H1 (cell line): ENCODE measurements at regions not wholly inside any gene's neighbourhood (a gene's known extent, or its start where the extent isn't known, plus 50 kb on each side); places are given as distances from the start of the nearest gene placed in this dataset.

Experiments used
- CTCF ChIA-PET: fragments of 300-600 bp; sonication (Branson Sonifier 250); formaldehyde crosslinking; loops from one replicate; lab custom pipeline; 2021; ENCODE audit not compliant: partially characterized antibody; lab: Charles Lee
- POLR2A ChIA-PET: fragments of 300-600 bp; sonication (Branson Sonifier 250); formaldehyde crosslinking; loops from one replicate; lab custom pipeline; 2021; ENCODE audit warnings: inconsistent platforms; ENCODE audit not compliant: partially characterized antibody; lab: Charles Lee
- DNase-seq, 2 experiments: peaks; one replicate each; pipeline versions ENCODE4 v3.0.0 to v3.0.0-alpha.2; 2010 to 2022; ENCODE audit warnings: low spot score in 2 of 2, low read depth in 1 of 2, mixed read lengths in 1 of 2
- FAIRE-seq: peaks from 2 replicates; lab custom pipeline; 2011; peaks lifted over from hg19 to GRCh38; lab: Jason Lieb, UNC
- H2AFZ ChIP-seq: 2 replicates; pipeline ENCODE4 v1.8.1; 2012; ENCODE audit warnings: low read length, inconsistent platforms
- H2AK5ac ChIP-seq: 2 replicates; pipeline ENCODE4 v1.6.1; 2013; ENCODE audit warnings: low read depth, low read length
- H2BK120ac ChIP-seq: replicated peaks from 2 replicates; pipeline ENCODE3; 2013; ENCODE audit warnings: low read depth, low read length, inconsistent platforms
- H2BK12ac ChIP-seq: 2 replicates; pipeline ENCODE4 v1.6.1; 2013; ENCODE audit warnings: low read depth, low read length
- H2BK15ac ChIP-seq: 2 replicates; pipeline ENCODE4 v1.6.1; 2013; ENCODE audit warnings: low read length
- H2BK20ac ChIP-seq: 2 replicates; pipeline ENCODE4 v1.6.1; 2013; ENCODE audit warnings: low read length
- H2BK5ac ChIP-seq: 2 replicates; pipeline ENCODE4 v1.6.1; 2013; ENCODE audit warnings: low read depth, low read length
- H3K14ac ChIP-seq: 2 replicates; pipeline ENCODE4 v1.6.1; 2013; ENCODE audit warnings: inconsistent platforms; ENCODE audit not compliant: insufficient read length
- H3K18ac ChIP-seq: 2 replicates; pipeline ENCODE4 v1.6.1; 2013; ENCODE audit warnings: low read length; ENCODE audit errors: extremely low read depth
- H3K23ac ChIP-seq: 2 replicates; pipeline ENCODE4 v1.6.1; 2013; ENCODE audit warnings: inconsistent platforms; ENCODE audit not compliant: insufficient read length
- H3K23me2 ChIP-seq: 2 replicates; pipeline ENCODE4 v1.6.1; 2013; ENCODE audit warnings: low read depth, low read length
- H3K27ac ChIP-seq: 2 replicates; pipeline ENCODE4 v1.6.1; 2011; ENCODE audit warnings: low read depth, low read length, inconsistent platforms
- H3K27me3 ChIP-seq, 4 experiments: replicated peaks in 1 of 4; 1 replicate in 1 of 4; 2 replicates in 3 of 4; pipeline versions ENCODE4 v1.6.1 to v1.8.1; 2011 to 2013; ENCODE audit warnings: low read length in 3 of 4, mild to moderate bottlenecking in 3 of 4, inconsistent platforms in 2 of 4, mixed read lengths in 2 of 4, moderate library complexity in 1 of 4; ENCODE audit not compliant: control insufficient read depth in 3 of 4, insufficient read depth in 3 of 4; ENCODE audit errors: extremely low read depth in 1 of 4
- H3K36me3 ChIP-seq, 4 experiments: 2 replicates each; pipeline versions ENCODE4 v1.6.1 to v1.8.1; 2011 to 2013; ENCODE audit warnings: mild to moderate bottlenecking in 4 of 4, low read length in 3 of 4, moderate library complexity in 2 of 4, control low read depth in 1 of 4, inconsistent platforms in 1 of 4; ENCODE audit not compliant: insufficient read depth in 4 of 4, control insufficient read depth in 2 of 4
- H3K4ac ChIP-seq: replicated peaks from 2 replicates; pipeline ENCODE3; 2013; ENCODE audit warnings: low read length, low read depth, mixed read lengths, inconsistent platforms; ENCODE audit not compliant: insufficient read length
- H3K4me1 ChIP-seq, 4 experiments: replicated peaks in 1 of 4; 1 replicate in 1 of 4; 2 replicates in 3 of 4; pipeline versions ENCODE4 v1.6.1 to v1.8.1; 2011 to 2013; ENCODE audit warnings: low read length in 3 of 4, inconsistent platforms in 2 of 4, mixed read lengths in 1 of 4; ENCODE audit not compliant: insufficient read depth in 4 of 4, control insufficient read depth in 3 of 4
- H3K4me2 ChIP-seq, 2 experiments: 2 replicates each; pipeline versions ENCODE4 v1.6.1 to v1.8.1; 2011 to 2013; ENCODE audit warnings: low read depth in 2 of 2, low read length in 2 of 2, control low read depth in 1 of 2, inconsistent platforms in 1 of 2, mild to moderate bottlenecking in 1 of 2; ENCODE audit not compliant: insufficient read depth in 1 of 2
- H3K4me3 ChIP-seq, 4 experiments: fragments of 200-600, 300-600 bp in 1 of 4; sonication (generic), shearing (Covaris generic), sonication (Bioruptor Twin) in 1 of 4; 2 replicates each; pipeline versions ENCODE4 v1.5.1 to v1.8.1; 2011 to 2016; ENCODE audit warnings: low read length in 4 of 4, low read depth in 3 of 4, control low read depth in 2 of 4, inconsistent platforms in 2 of 4, mild to moderate bottlenecking in 2 of 4, mixed read lengths in 1 of 4, moderate library complexity in 1 of 4; ENCODE audit not compliant: insufficient read depth in 2 of 4; ENCODE audit errors: extremely low read depth in 1 of 4
- H3K56ac ChIP-seq: replicated peaks from 2 replicates; pipeline ENCODE3; 2013; ENCODE audit warnings: low read depth, mild to moderate bottlenecking, mixed read lengths, low read length, inconsistent platforms; ENCODE audit not compliant: insufficient read length
- H3K79me1 ChIP-seq: 2 replicates; pipeline ENCODE4 v1.6.1; 2013; ENCODE audit warnings: low read depth, low read length, control low read depth
- H3K79me2 ChIP-seq, 2 experiments: 2 replicates each; pipeline versions ENCODE4 v1.6.1 to v1.8.1; 2012 to 2013; ENCODE audit warnings: low read length in 2 of 2, mild to moderate bottlenecking in 2 of 2, inconsistent platforms in 1 of 2; ENCODE audit not compliant: insufficient read depth in 2 of 2, control insufficient read depth in 1 of 2
- H3K9ac ChIP-seq, 4 experiments: replicated peaks in 1 of 4; 1 replicate in 1 of 4; 2 replicates in 3 of 4; pipeline versions ENCODE4 v1.6.1 to v1.8.1; 2011 to 2013; ENCODE audit warnings: low read depth in 3 of 4, low read length in 3 of 4, control low read depth in 2 of 4, mild to moderate bottlenecking in 2 of 4, moderate library complexity in 2 of 4, inconsistent platforms in 1 of 4; ENCODE audit errors: extremely low read depth in 1 of 4
- H3K9me3 ChIP-seq, 2 experiments: 2 replicates each; pipeline versions ENCODE4 v1.6.1 to v1.8.1; 2012 to 2013; ENCODE audit warnings: mild to moderate bottlenecking in 2 of 2, moderate library complexity in 2 of 2, control low read depth in 1 of 2, inconsistent platforms in 1 of 2, low read depth in 1 of 2, low read length in 1 of 2, mixed read lengths in 1 of 2; ENCODE audit not compliant: insufficient read depth in 2 of 2
- H4K20me1 ChIP-seq, 2 experiments: replicated peaks in 1 of 2; 2 replicates each; pipeline versions ENCODE3 to v1.8.1; 2011 to 2013; ENCODE audit warnings: inconsistent platforms in 2 of 2, low read length in 2 of 2, mild to moderate bottlenecking in 1 of 2; ENCODE audit not compliant: insufficient read depth in 2 of 2, control insufficient read depth in 1 of 2
- H4K5ac ChIP-seq: 2 replicates; pipeline ENCODE4 v1.6.1; 2013; ENCODE audit warnings: low read length, low read depth, mixed read lengths, inconsistent platforms; ENCODE audit not compliant: insufficient read length
- H4K8ac ChIP-seq: 2 replicates; pipeline ENCODE4 v1.8.0; 2013; ENCODE audit warnings: mild to moderate bottlenecking, moderate library complexity, low read length, inconsistent platforms; ENCODE audit not compliant: insufficient read depth; ENCODE audit errors: extremely low read depth
- H4K91ac ChIP-seq: replicated peaks from 2 replicates; pipeline ENCODE3; 2013; ENCODE audit warnings: low read length, mixed read lengths, inconsistent platforms; ENCODE audit not compliant: insufficient read length
- CHD7 ChIP-seq: fragments of 300-600 bp; sonication (generic); IDR thresholded peaks from 2 replicates; pipeline ENCODE4 v1.7.1; 2012; ENCODE audit warnings: low read length, moderate library complexity, mild to moderate bottlenecking, inconsistent platforms; ENCODE audit not compliant: insufficient replicate concordance
- WGBS, 2 experiments: shearing (Covaris generic) in 1 of 2; methylation state at CpG; one replicate each; pipeline versions ENCODE4 v1.1.6 to v1.1.7; 2013 to 2015; ENCODE audit warnings: low lambda C conversion rate in 2 of 2, mixed read lengths in 2 of 2, inconsistent platforms in 1 of 2, low coverage in 1 of 2, missing lambda C conversion rate in 1 of 2; ENCODE audit not compliant: insufficient replicate concordance in 2 of 2, insufficient coverage in 1 of 2, insufficient read length in 1 of 2; ENCODE audit errors: extremely low coverage in 1 of 2, missing lambda C conversion rate in 1 of 2; 5-methylcytosine and 5-hydroxymethylcytosine counted together

GRCh38 chr1:213484333-213484732, 433.3 kb downstream of the RPS6KC1 start:
- H3K79me1 ChIP-seq: no peaks in the 10 kb centered on the region
- 79% methylated on average over 3 of the region's 3 CpGs; no CpG with 5 or more reads in 1 of the 2 experiments for WGBS, 2 experiments
- TF ChIP-seq CHD7: no peak

More at GRCh38 chr1:213484333-213484732, 433.3 kb downstream of the RPS6KC1 start:
- Histone ChIP-seq H3K4me1 (no peaks in the 10 kb centered on the region), H2BK12ac (no peak overlapping the region), H2BK15ac (no peak overlapping the region), H2AK5ac (no peak overlapping the region), H4K5ac (no peak overlapping the region), H3K23me2 (no peaks in the 10 kb centered on the region), H4K20me1 (no peaks in the 10 kb centered on the region), H2BK5ac (no peak overlapping the region), H3K9ac (no peak overlapping the region), H2BK20ac (no peak overlapping the region), H3K4ac (no peak overlapping the region), H3K23ac (no peak overlapping the region), H4K91ac (no peak overlapping the region), H2AFZ (no peak overlapping the region), H3K56ac (no peak overlapping the region), H3K14ac (no peak overlapping the region), H3K18ac (no peak overlapping the region), H3K27ac (no peak overlapping the region), H3K27me3 (no peaks in the 10 kb centered on the region), H4K8ac (no peak overlapping the region), H3K4me3 (no peak overlapping the region), H2BK120ac (no peak overlapping the region), H3K79me2 (no peaks in the 10 kb centered on the region; a peak in 1 of 4 replicates), H3K36me3 (no peaks in the 10 kb centered on the region), H3K4me2 (no peak overlapping the region), H3K9me3 (no peaks in the 10 kb centered on the region)
- CTCF ChIA-PET: no interaction called here
- FAIRE-seq: no peak
- POLR2A ChIA-PET: no interaction called here
- DNase-seq: no peak
